Naive thymus-derived CD4-positive, alpha-beta T cell (primary cell): ENCODE measurements at regions not wholly inside any gene's neighbourhood (a gene's known extent, or its start where the extent isn't known, plus 50 kb on each side); places are given as distances from the start of the nearest gene placed in this dataset.

Source experiments
- ATAC-seq: fragments of 150-1000 bp; cut with Tn5 transposase; 2 replicates; pipeline ENCODE4 v1.10.0; 2021; ENCODE audit warnings: mild to moderate bottlenecking, moderate library complexity
- CTCF ChIA-PET: fragments of 350-600 bp; sonication (Branson Sonifier 250); formaldehyde crosslinking; loops from one replicate; lab custom pipeline; 2021; ENCODE audit warnings: antibody characterized with exemption; lab: Charles Lee
- POLR2A ChIA-PET: fragments of 350-600 bp; sonication (Branson Sonifier 250); formaldehyde crosslinking; loops from one replicate; lab custom pipeline; 2021; ENCODE audit warnings: antibody characterized with exemption, inconsistent platforms; lab: Charles Lee
- DNase-seq, 9 donors: peaks; one replicate each; pipeline versions ENCODE4 v3.0.0 to v3.0.0-alpha.2; 2020 to 2022; ENCODE audit warnings: mixed read lengths in 1 of 9
- H3K27ac ChIP-seq: one replicate; pipeline ENCODE4 v1.7.0; 2013; ENCODE audit warnings: mild to moderate bottlenecking, low read depth, low read length, moderate library complexity
- H3K27me3 ChIP-seq, 2 donors: one replicate each; pipeline ENCODE4 v1.7.0; 2013; ENCODE audit warnings: low read length in 2 of 2, mild to moderate bottlenecking in 2 of 2, moderate library complexity in 2 of 2; ENCODE audit not compliant: control insufficient read depth in 2 of 2, insufficient read depth in 2 of 2
- H3K36me3 ChIP-seq, 3 experiments: 1 replicate in 2 of 3; 2 replicates in 1 of 3; pipeline ENCODE4 v1.7.0; 2013; ENCODE audit warnings: low read length in 3 of 3, mild to moderate bottlenecking in 3 of 3, moderate library complexity in 1 of 3; ENCODE audit not compliant: insufficient read depth in 3 of 3, control insufficient read depth in 2 of 3
- H3K4me1 ChIP-seq, 2 donors: one replicate each; pipeline ENCODE4 v1.7.0; 2013; ENCODE audit warnings: low read length in 2 of 2, mild to moderate bottlenecking in 2 of 2, moderate library complexity in 1 of 2; ENCODE audit not compliant: control insufficient read depth in 2 of 2, insufficient read depth in 2 of 2
- H3K4me3 ChIP-seq: 2 replicates; pipeline ENCODE4 v1.7.0; 2013; ENCODE audit warnings: mild to moderate bottlenecking, low read length
- H3K9me3 ChIP-seq, 3 experiments: 1 replicate in 2 of 3; 2 replicates in 1 of 3; pipeline ENCODE4 v1.7.0; 2013; ENCODE audit warnings: low read length in 3 of 3; ENCODE audit not compliant: control insufficient read depth in 2 of 3
- H3K27ac Mint-ChIP-seq, 9 donors: one replicate each; pipeline ENCODE4 v1.8.0; 2020 to 2022; ENCODE audit warnings: mixed read lengths in 9 of 9, mild to moderate bottlenecking in 8 of 9, moderate library complexity in 5 of 9, inconsistent platforms in 2 of 9
- H3K27me3 Mint-ChIP-seq, 5 donors: one replicate each; pipeline ENCODE4 v1.8.0; 2021 to 2022; ENCODE audit warnings: mixed read lengths in 5 of 5, mild to moderate bottlenecking in 1 of 5
- H3K36me3 Mint-ChIP-seq, 5 donors: one replicate each; pipeline ENCODE4 v1.8.0; 2020 to 2022; ENCODE audit warnings: mixed read lengths in 5 of 5, mild to moderate bottlenecking in 3 of 5, inconsistent platforms in 1 of 5
- H3K4me1 Mint-ChIP-seq, 7 donors: one replicate each; pipeline ENCODE4 v1.8.0; 2020 to 2022; ENCODE audit warnings: mixed read lengths in 7 of 7, mild to moderate bottlenecking in 3 of 7, inconsistent platforms in 1 of 7
- H3K4me3 Mint-ChIP-seq, 10 donors: one replicate each; pipeline ENCODE4 v1.8.0; 2020 to 2022; ENCODE audit warnings: mild to moderate bottlenecking in 10 of 10, mixed read lengths in 10 of 10, moderate library complexity in 6 of 10, inconsistent platforms in 2 of 10
- H3K9me3 Mint-ChIP-seq, 11 donors: one replicate each; pipeline ENCODE4 v1.8.0; 2020 to 2022; ENCODE audit warnings: mixed read lengths in 11 of 11, mild to moderate bottlenecking in 4 of 11, inconsistent platforms in 1 of 11, moderate library complexity in 1 of 11
- intact Hi-C, 2 donors: fragments of 100-400 bp; cut with micrococcal nuclease; formaldehyde crosslinking; loops; one replicate each; pipeline ENCODE4 v1.15.1; 2023

DNA sequence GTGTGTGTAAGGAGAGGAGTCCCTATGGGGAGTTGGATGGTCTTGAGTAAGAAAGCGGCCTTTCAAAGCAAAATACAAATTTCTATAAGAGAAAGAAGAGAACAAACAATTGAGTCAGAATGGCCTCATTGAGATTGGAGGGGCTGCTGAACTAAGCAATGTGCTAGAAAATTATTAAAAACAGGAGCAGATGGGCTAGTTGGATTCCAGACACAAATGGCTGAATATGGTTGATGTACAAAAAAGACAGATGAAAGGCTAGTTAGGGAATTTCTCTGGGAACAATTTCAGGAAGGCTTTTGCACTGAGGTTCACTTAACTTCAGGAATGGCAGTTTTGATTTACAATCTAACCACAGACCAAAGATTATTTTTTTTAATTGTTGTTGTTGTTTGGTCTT lies 1806.8 kb upstream of the TENM3 start:
- H3K4me3 Mint-ChIP-seq: peak overlapping the region in 2 of 10 donors; percentile 14 to 33
- ChIA-PET POLR2A (no interaction called here), CTCF (no interaction called here)
- no peak overlapping the region for H3K27ac ChIP-seq
- H3K36me3 Mint-ChIP-seq: peaks cover 0 to 5% (median 0%) of the 10 kb centered on the region in 5 donors
- H3K9me3 ChIP-seq: no peaks in the 10 kb centered on the region
- no peak overlapping the region for H3K27ac Mint-ChIP-seq
- no peaks in the 10 kb centered on the region for H3K27me3 ChIP-seq
- ATAC-seq (no peak), DNase-seq (no peak)
- no peaks in the 10 kb centered on the region for H3K36me3 ChIP-seq
- H3K4me1 Mint-ChIP-seq: peaks cover 0 to 16% (median 7%) of the 10 kb centered on the region in 7 donors
- peaks cover 0 to 5% (median 1%) of the 10 kb centered on the region in 11 donors for H3K9me3 Mint-ChIP-seq
- H3K4me3 ChIP-seq: no peak overlapping the region
- H3K27me3 Mint-ChIP-seq: peaks cover 0 to 5% (median 0%) of the 10 kb centered on the region in 5 donors
- intact Hi-C loops: no loop called here
- no peaks in the 10 kb centered on the region for H3K4me1 ChIP-seq

DNA sequence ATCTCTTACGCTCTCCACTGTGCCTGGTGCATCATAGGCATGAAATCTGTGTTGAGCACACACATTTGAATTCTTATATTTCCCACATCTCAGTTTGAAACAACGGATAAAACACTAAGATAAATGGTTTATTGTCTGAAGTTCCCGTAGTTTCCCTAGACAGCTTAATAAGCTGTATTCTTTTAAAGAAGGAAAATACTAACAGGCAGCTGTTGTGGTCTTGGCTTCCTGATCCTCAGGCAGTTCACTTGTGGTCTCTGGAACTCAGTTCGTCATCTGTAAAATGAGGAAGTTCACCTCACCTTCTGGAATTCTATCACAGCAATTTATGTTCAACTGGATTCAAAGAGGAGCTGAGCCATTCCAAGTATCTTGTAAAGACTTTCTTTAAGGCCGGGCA lies 1805.6 kb upstream of the TENM3 start:
- peaks cover 0 to 16% (median 7%) of the 10 kb centered on the region in 7 donors for H3K4me1 Mint-ChIP-seq
- Histone ChIP-seq H3K27me3 (no peaks in the 10 kb centered on the region), H3K4me3 (no peak overlapping the region), H3K4me1 (no peaks in the 10 kb centered on the region), H3K27ac (no peak overlapping the region), H3K9me3 (no peaks in the 10 kb centered on the region), H3K36me3 (no peaks in the 10 kb centered on the region)
- peaks cover 0 to 5% (median 0%) of the 10 kb centered on the region in 11 donors for H3K9me3 Mint-ChIP-seq
- ChIA-PET POLR2A (no interaction called here), CTCF (no interaction called here)
- intact Hi-C loops: no loop called here
- DNase-seq (no peak), ATAC-seq (no peak)
- H3K4me3 Mint-ChIP-seq: peak overlapping the region in 6 of 10 donors; percentile 50 to 70 (median 62)
- peaks cover 0 to 5% (median 0%) of the 10 kb centered on the region in 5 donors for H3K36me3 Mint-ChIP-seq
- peaks cover 0 to 5% (median 0%) of the 10 kb centered on the region in 5 donors for H3K27me3 Mint-ChIP-seq
- no peak overlapping the region for H3K27ac Mint-ChIP-seq

DNA sequence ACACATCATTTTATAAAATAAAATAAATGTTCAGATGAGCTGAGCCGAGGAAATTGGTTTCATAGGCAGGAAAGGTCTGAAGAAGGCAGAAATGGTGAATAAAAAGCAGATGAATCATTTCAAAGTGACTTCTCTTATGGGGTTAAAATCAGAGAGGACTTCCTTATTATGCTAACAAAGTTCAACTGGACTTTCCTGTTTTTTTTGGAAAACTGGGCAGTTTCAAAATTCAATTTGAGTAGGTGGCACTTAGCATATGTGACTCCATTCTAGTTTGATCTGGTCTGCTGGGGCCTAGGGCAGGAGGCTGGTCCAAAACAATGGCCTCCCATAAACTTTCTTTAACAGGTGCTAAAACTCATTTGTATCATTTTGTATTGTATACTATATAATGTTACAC lies 1794.9 kb upstream of the TENM3 start:
- Mint-ChIP-seq H3K4me1 (no peaks in the 10 kb centered on the region), H3K4me3 (no peak overlapping the region), H3K36me3 (no peaks in the 10 kb centered on the region), H3K27me3 (no peaks in the 10 kb centered on the region), H3K9me3 (peaks cover 0 to 2% (median 0%) of the 10 kb centered on the region in 11 donors), H3K27ac (no peak overlapping the region)
- no peak for ATAC-seq
- no peak for DNase-seq
- H3K4me3 ChIP-seq: no peak overlapping the region
- no peaks in the 10 kb centered on the region for H3K36me3 ChIP-seq
- H3K27ac ChIP-seq: no peak overlapping the region
- H3K4me1 ChIP-seq: no peaks in the 10 kb centered on the region
- no peaks in the 10 kb centered on the region for H3K27me3 ChIP-seq
- ChIA-PET CTCF (no interaction called here), POLR2A (no interaction called here)
- H3K9me3 ChIP-seq: no peaks in the 10 kb centered on the region
- intact Hi-C loops: no loop called here

DNA sequence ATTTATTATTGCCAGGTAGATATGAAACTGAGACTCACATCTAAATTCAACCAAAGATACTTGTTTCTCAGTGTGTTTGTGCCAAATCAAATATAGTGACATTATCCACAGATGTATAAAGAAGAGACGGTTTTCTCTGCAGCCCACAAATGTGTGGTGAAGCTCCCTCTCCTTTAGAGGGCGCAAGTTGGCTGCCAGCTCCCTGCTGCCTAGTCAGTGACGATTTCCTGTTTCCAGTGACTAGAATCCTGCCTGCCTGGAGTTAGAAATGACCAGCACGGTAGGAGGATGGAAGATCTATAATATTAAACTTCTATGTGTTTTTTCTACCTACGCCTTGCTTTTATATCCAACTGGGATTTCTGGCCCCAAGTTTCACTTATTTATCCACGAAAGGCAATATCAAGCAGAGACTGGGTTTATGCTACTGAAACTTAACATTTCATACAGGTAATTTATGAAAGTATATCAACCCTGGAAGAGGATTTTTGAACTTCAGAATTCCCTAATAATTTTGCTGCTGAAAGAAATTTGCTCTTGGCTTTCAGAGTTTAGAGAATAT lies 1793.7 kb upstream of the TENM3 start:
- Mint-ChIP-seq H3K4me3 (no peak overlapping the region), H3K4me1 (no peaks in the 10 kb centered on the region), H3K9me3 (peaks cover 0 to 3% (median 0%) of the 10 kb centered on the region in 11 donors), H3K27ac (peak overlapping the region in 1 of 9 donors; percentile 10), H3K36me3 (no peaks in the 10 kb centered on the region), H3K27me3 (no peaks in the 10 kb centered on the region)
- POLR2A ChIA-PET: no interaction called here
- DNase-seq (no peak), ATAC-seq (no peak)
- Histone ChIP-seq H3K9me3 (no peaks in the 10 kb centered on the region), H3K27me3 (no peaks in the 10 kb centered on the region), H3K4me3 (no peak overlapping the region), H3K4me1 (no peaks in the 10 kb centered on the region), H3K36me3 (no peaks in the 10 kb centered on the region), H3K27ac (no peak overlapping the region)
- CTCF ChIA-PET: no interaction called here
- intact Hi-C loops: no loop called here

DNA sequence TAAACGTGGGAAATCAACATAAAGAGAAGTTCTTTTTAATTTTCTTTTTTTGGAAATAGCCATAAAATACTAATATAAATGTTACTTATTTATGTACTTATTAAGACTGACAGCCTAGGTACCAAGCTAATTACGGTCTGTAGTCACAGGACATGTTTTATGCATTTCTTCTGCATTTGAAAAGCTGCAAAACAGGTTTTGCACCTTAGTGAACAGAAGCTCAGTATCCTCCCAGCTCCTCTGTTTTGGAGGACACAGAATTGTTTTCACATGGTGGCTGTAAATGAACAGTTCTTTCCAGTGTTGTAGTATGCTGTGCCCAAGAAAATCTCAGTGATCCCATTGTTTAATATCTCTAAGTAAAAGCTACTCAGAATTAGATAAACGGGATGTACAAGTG lies 1788.0 kb upstream of the TENM3 start:
- Mint-ChIP-seq H3K27me3 (no peaks in the 10 kb centered on the region), H3K4me3 (no peak overlapping the region), H3K9me3 (peaks cover 0 to 6% (median 0%) of the 10 kb centered on the region in 11 donors), H3K4me1 (no peaks in the 10 kb centered on the region), H3K27ac (no peak overlapping the region), H3K36me3 (no peaks in the 10 kb centered on the region)
- H3K9me3 ChIP-seq: no peaks in the 10 kb centered on the region
- H3K4me1 ChIP-seq: no peaks in the 10 kb centered on the region
- intact Hi-C loops: no loop called here
- no peak overlapping the region for H3K4me3 ChIP-seq
- ChIA-PET POLR2A (no interaction called here), CTCF (no interaction called here)
- no peaks in the 10 kb centered on the region for H3K36me3 ChIP-seq
- DNase-seq: no peak
- ATAC-seq: no peak
- H3K27me3 ChIP-seq: no peaks in the 10 kb centered on the region
- H3K27ac ChIP-seq: no peak overlapping the region

DNA sequence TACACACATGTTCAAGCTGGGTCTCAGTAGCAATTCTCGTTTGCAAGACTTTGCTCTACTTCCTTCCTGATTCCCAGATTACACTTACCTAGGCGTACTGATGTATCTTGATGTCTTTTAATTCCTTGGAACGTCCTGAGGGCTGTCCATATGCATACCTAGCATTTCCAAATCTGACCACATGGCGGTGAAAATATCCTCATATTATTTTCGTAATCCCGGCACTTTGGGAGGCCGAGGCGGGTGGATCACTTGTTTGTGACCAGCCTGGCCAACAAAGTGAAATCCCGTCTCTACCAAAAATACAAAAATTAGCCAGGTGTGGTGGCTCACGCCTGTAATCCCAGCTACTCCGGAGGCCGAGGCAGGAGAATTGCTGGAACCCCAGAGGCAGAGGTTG lies 1786.3 kb upstream of the TENM3 start:
- intact Hi-C loops: no loop called here
- ATAC-seq (no peak), DNase-seq (no peak)
- ChIA-PET CTCF (no interaction called here), POLR2A (no interaction called here)
- Mint-ChIP-seq H3K27ac (no peak overlapping the region), H3K4me3 (no peak overlapping the region), H3K36me3 (no peaks in the 10 kb centered on the region), H3K27me3 (no peaks in the 10 kb centered on the region), H3K9me3 (peaks cover 0 to 6% (median 0%) of the 10 kb centered on the region in 11 donors), H3K4me1 (no peaks in the 10 kb centered on the region)
- Histone ChIP-seq H3K9me3 (no peaks in the 10 kb centered on the region), H3K27ac (no peak overlapping the region), H3K4me3 (no peak overlapping the region), H3K27me3 (no peaks in the 10 kb centered on the region), H3K4me1 (no peaks in the 10 kb centered on the region), H3K36me3 (no peaks in the 10 kb centered on the region)

- POLR2A ChIA-PET: no interaction called here
- H3K4me3 Mint-ChIP-seq: no peak overlapping the region
- no peak overlapping the region for H3K4me3 ChIP-seq
- H3K27ac ChIP-seq: no peak overlapping the region
- no peaks in the 10 kb centered on the region for H3K36me3 ChIP-seq
- no peaks in the 10 kb centered on the region for H3K4me1 ChIP-seq
- H3K9me3 Mint-ChIP-seq: peaks cover 0 to 10% (median 0%) of the 10 kb centered on the region in 11 donors
- CTCF ChIA-PET: no interaction called here
- ATAC-seq: no peak
- DNase-seq: no peak
- no peaks in the 10 kb centered on the region for H3K36me3 Mint-ChIP-seq
- H3K27me3 ChIP-seq: no peaks in the 10 kb centered on the region
- H3K4me1 Mint-ChIP-seq: no peaks in the 10 kb centered on the region
- no peak overlapping the region for H3K27ac Mint-ChIP-seq
- H3K27me3 Mint-ChIP-seq: no peaks in the 10 kb centered on the region
- intact Hi-C loops: no loop called here
- H3K9me3 ChIP-seq: no peaks in the 10 kb centered on the region
Observed at GRCh38 chr4:180462116-180462515, 1781.1 kb upstream of the TENM3 start.
